ENCODE measurements at regions not wholly inside any gene's neighbourhood (a gene's known extent, or its start where the extent isn't known, plus 50 kb on each side); places are given as distances from the start of the nearest gene placed in this dataset.
A peak's percentile ranks its signal among the peaks of the same experiment; 100 is the strongest.

DNA sequence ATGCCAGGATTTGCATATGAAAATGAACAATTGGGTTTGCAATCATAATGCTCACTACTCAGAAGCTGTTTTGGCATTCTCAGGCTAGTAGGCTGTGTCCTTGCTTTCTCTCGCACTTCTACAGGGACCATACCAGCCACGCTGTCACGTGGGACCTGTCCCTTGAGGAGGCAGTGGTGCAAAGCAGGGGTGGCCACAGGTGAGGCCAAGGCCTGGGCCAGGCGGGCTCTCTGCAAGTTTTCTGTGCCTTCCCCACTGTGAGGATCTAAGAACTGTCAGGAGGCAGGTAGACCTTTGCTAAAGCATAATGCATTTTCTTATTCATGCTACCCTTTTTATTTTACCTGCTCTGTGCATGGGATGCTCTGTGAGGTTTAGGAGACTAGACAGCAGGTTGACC lies 89.4 kb upstream of the IRS2 start:
- intact Hi-C loops (cut with DNase I) = no loop called here
- no peak for DNase-seq
- no peak for ATAC-seq (ENCODE audit: poor library complexity)

DNA sequence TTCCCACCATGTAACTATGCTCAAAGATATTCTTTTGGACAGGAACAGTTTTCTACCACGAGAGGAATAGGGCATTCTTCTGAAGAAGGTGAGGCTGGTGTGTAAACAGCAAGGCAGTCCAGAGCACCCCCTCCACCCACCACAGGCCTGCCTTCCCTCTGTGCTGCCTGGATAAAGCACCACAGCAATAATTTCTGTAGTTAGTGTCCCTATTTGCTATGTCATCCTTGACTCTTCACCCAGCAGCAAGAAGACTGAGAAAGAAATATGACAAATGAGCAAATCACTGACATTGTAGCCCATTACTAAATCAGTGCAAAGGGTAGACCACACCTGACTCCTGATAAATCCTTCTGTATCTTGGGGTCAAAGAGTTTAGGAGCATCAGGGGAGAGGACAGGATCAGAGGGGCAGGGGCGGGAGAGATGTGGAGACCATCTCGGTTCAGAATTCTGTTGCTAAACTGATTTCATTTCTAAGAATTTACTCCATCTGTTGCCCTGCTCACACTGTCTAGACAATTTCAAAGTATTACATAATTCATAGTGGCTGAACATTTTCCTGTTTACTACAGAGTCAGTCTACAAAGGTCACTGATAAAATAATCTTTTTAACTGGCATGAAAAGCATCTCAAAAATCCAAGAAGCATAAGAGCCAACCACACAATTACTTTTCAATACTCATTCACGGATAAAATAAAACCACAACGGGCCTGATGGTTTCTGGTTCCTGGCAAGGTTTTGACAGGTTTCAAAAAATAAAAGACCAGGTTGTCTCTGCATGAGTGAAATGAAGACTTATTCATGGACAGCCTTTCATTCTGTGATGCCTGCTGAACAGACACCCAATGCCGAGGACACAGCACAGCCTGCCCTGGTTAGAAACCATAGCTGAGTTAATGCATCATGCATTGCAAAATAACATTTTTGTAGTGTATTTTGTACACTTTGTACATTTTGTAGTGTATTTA lies 88.4 kb upstream of the IRS2 start:
- intact Hi-C loops (cut with DNase I) = no loop called here
- ATAC-seq (ENCODE audit: poor library complexity) (peak; percentile 80), DNase-seq (no peak)

- DNase-seq = no peak
- no peak for ATAC-seq (ENCODE audit: poor library complexity)
- intact Hi-C loops (cut with DNase I) = no loop called here
Measured at GRCh38 chr13:109873351-109874123, 87.2 kb upstream of the IRS2 start.

DNA sequence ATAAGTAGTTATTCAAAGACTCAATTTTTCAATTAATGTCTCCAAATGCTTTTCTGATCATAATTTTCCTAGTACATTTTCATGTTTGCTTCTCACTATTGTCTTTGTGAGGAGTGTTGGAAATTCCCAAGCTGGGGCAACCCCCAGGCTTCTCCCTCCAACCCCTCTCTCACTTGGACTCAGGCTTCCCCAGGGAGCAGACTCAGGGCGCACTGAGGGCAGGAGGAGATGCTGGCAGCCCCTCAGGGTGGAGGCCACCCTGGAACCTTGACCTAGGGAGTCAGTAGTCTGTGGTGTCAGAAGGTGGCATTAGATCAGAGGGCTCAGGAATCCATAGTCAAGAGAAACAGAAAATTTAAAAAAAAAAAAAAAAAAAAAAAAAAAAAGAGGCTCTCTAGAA lies 86.5 kb upstream of the IRS2 start:
- no peak for ATAC-seq (ENCODE audit: poor library complexity)
- intact Hi-C loops (cut with DNase I) = no loop called here
- no peak for DNase-seq

GRCh38 chr13:109870696-109871370 lies 84.5 kb upstream of the IRS2 start:
- ATAC-seq (ENCODE audit: poor library complexity) = no peak
- DNase-seq = no peak
- intact Hi-C loops (cut with DNase I) = no loop called here

DNA sequence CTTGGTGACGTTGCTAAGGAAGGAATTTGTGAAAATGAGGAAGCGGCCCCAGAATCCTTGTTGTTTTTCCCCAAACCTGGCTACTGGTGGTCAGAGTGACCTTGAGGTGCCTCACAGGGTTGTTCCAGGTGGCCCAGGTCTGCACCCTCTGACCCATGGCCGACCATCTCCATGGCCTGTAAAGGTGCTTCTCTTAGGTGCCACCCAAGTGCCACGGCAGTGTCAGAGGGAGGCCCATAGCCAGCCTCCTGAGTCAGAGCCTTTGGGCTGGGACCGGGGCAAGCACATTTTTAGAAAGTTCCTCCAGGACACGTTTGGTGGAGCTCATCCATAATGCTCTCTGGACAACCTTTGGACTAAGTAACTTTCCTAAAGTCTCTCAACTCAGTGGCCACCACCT lies 83.9 kb upstream of the IRS2 start:
- intact Hi-C loops (cut with DNase I) = no loop called here
- DNase-seq = no peak
- no peak for ATAC-seq (ENCODE audit: poor library complexity)

DNA sequence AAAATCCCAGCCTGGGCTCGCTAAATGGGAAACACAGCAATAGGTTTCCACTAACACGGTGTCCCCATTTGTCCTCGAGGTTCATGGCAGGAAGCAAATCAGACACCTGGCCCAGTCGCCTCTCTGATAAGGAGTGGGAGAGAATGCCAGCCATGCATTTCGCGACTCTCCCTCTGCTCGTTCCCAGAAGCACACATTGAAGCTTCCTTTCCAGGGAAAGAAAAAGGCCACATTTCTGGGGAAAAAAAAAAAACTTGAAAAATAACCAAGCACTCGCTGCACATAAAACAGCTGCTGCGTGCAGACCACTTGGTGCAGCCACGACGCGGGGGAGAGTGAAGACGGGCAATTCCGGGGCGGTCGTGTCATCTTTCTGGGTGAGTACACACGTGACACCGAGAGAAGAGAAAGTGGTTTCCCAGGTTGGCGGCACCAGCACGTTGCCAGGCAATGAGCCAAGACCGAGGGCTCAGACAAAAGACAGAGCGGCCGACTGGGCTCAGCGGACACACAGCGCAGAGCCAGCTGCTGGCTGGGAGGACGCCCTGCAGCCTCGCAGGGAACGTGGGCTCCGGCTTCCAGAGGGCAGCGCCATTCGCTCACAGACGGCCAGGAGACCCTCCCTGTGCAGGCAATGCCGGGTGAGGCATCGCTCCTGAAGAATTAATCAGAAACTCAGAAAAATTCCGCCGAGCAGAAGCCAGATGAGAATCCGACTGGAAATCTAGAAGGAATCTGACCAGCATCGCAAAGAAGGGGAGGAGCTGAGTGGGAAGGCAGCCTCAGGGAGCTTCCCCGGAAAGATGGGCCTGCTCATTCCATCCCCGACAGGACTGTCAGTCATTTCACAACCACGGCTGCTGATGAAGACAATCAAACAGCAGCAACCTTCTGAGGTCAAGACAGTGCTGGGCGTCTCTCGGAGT lies 83.2 kb upstream of the IRS2 start:
- peak; percentile 90 for DNase-seq
- intact Hi-C loops (cut with DNase I) = no loop called here
- ATAC-seq (ENCODE audit: poor library complexity) = peak; percentile 90

DNA sequence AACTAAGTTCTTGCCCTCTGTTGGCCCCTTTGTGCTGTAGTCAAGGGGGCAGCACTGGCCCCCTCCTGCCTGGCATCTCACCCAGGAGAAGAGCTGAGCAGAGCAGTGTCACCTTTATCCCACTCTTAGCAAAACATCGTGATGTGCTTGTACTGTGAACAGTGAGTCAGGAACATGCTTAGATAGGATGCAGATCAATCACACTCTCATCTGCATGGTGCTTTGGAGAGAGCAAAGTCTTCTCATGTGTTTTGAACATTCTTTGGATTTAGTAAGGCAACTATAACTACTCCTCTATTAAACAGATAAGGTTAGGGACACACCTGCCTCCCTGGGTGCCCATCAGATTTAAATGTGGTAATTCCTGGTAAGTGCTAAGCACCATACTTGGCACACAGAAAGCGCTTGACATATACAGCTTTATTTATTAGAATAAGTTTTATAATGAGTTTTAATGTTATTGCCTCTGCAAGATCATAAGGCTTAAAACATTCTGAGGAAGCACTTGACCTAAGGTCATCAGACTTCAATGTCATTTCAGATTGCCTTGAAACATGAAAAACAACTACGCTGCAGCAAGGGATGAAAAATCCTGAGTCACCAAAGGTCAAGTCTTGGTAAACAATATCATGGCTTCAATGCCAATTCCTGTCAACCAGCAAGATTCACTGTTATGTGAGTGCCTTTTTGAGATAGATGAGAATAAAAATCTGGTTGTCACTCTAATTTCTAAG lies 82.4 kb upstream of the IRS2 start:
- ATAC-seq (ENCODE audit: poor library complexity) = no peak
- intact Hi-C loops (cut with DNase I) = no loop called here
- DNase-seq = no peak

DNA sequence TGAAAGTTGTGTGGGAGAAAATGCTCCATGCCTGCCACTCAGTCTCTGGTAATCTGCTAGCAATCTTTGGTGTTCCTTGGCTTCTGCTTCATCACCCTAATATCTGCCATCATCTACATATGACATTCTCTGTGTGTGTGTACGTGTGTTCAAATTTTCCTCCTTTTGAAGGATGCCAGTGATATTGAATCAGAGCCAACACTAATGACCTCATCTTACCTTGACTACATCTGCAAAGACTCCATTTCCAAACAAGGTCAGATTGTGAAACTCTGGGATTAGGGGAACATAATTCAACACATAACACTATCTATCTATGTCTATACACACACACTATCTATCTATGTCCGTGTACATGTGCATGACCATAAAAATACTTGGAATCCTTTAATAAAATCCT lies 81.4 kb upstream of the IRS2 start:
- no peak for DNase-seq
- intact Hi-C loops (cut with DNase I) = no loop called here
- no peak for ATAC-seq (ENCODE audit: poor library complexity)

DNA sequence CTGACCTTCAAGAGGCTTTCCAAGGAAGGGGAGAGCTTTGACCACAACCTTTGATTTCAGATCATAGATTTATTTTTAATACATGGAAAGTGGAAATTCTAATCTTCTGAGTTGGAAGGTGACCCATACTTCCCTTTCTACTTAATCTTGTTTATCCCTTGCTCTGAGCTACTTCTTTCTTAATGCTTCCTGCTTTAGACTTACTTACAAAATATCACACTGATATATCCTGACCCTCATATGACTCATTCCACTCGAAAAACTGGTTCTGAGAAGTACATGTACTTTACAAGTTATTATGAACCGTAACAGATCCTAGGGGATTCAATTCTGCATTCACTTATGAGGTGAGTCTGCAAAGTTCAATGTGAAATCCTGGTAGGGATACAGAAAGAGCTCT lies 76.2 kb upstream of the IRS2 start:
- intact Hi-C loops (cut with DNase I) = no loop called here
- ATAC-seq (ENCODE audit: poor library complexity) (no peak), DNase-seq (no peak)

DNA sequence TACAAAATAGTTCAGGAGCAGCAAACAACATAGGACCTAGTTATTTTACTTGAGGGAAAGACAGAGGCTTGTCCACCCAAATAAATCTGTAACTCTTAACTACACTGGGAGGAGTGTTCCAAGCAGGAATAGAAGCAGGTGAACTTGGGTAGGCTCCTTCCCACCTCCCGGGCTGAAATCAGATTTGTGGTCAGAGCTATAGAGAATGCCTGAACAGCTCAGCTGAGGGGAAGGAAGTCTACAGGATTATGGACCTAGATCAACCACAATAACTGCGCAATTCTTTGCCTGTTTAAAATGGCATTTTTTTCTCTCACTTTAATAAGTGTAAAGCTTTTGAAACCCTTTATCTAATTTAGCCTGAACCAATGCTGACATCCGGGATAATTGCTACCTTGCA lies 73.5 kb upstream of the IRS2 start:
- DNase-seq (no peak), ATAC-seq (ENCODE audit: poor library complexity) (no peak)
- intact Hi-C loops (cut with DNase I) = no loop called here

DNA sequence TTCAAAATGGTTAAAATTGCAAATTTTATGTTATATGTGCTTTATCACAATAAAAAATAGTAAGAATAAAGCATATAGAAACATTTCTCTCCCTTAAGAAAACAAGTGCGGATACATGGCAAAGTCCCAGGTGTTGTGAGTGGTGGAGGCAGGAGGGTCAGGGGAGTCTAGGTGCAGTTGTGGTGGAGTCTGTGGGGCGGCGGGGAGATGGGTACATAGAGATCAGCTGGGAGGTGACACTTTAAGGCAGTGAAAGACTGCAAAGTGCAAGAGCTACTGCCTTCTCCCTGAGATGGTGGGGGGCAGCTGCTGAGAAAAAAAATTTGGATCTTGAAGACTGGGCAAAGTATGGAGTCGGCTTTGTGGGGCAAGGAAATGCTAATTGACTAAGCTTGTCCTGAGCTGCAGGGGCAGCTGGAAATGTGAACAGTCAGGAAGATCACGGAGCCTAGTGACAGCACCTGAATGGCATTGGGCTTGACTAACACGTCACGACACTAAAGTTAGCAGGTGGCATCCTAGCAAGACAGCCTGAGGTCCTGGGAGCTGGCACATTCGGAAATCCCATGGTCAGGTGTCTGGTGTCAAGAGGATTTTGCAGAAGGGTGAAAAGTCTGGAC lies 72.9 kb upstream of the IRS2 start:
- peak; percentile 84 for ATAC-seq (ENCODE audit: poor library complexity)
- no peak for DNase-seq
- intact Hi-C loops (cut with DNase I) = no loop called here

GRCh38 chr13:109858319-109858718 lies 71.9 kb upstream of the IRS2 start:
- DNase-seq (no peak), ATAC-seq (ENCODE audit: poor library complexity) (no peak)
- intact Hi-C loops (cut with DNase I) = no loop called here

GRCh38 chr13:109857803-109858202 lies 71.4 kb upstream of the IRS2 start:
- intact Hi-C loops (cut with DNase I) = no loop called here
- DNase-seq = no peak
- ATAC-seq (ENCODE audit: poor library complexity) = no peak

- intact Hi-C loops (cut with DNase I) = no loop called here
- no peak for DNase-seq
Measured at GRCh38 chr13:109857325-109857724, 70.9 kb upstream of the IRS2 start.

GRCh38 chr13:109856350-109856749 lies 70.0 kb upstream of the IRS2 start:
- intact Hi-C loops (cut with DNase I) = no loop called here
- DNase-seq = no peak
- no peak for ATAC-seq (ENCODE audit: poor library complexity)

More at GRCh38 chr13:109857325-109857724, 70.9 kb upstream of the IRS2 start:
- ATAC-seq (ENCODE audit: poor library complexity) = no peak

DNA sequence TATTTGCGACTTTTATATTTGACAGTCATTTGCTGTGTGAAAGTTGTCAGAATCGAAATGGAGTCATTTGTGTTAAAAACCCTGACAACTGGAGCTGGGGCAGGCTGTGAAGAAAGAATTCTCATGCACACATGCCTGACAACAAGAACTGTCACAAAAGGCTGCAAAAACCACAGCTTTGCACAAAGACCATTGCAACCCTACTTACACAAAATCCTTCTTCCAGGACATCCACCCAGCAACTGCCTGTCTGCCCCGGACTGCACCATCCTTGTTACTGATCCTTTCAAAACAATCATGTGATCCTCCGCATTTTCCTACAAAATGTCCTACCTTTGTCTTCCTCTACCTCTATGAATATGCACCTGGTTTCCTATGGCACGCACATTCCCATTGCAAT lies 66.8 kb upstream of the IRS2 start:
- DNase-seq = no peak
- ATAC-seq (ENCODE audit: poor library complexity) = no peak
- intact Hi-C loops (cut with DNase I) = no loop called here
